Stimulated activated CD4-positive, alpha-beta T cell treated with anti-CD3 and anti-CD28 coated beads, Interleukin-1b, Interleukin-23, amount 100 ng/mL, for 24 hours (primary cell): ENCODE measurements at regions not wholly inside any gene's neighbourhood (a gene's known extent, or its start where the extent isn't known, plus 50 kb on each side); places are given as distances from the start of the nearest gene placed in this dataset.

Experiments used
- DNase-seq, 4 experiments: peaks; one replicate each; pipeline ENCODE4 v3.0.0-alpha.2; 2020; ENCODE audit warnings: low read depth in 4 of 4, low spot score in 1 of 4

- no peak for DNase-seq
These were observed 1268.1 kb upstream of the USP15 start for GRCh38 chr12:60992087-60992486.

- no peak for DNase-seq
These were observed 1264.9 kb upstream of the USP15 start for GRCh38 chr12:60995256-60995825.

GRCh38 chr12:60997869-60998378 is 1262.3 kb upstream of the USP15 start:
- no peak for DNase-seq

DNA sequence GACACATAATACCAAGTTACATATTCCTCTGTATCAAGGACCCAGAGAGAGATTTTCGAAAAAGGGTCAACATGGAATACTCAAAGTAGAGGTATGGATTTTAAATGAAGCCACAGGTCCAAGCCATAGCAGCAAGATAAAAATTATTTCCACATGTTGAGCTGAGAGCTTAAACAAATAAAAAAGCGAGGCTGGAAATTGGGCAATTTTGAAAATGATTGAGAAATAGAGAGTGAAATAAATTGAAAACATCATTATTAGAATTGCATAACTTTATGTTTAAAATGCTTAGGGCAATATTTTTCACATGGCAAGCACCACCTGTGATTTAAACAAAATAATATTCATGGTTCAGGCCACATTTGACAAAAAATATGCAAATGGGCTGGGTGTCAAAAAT is 1251.0 kb upstream of the USP15 start:
- no peak for DNase-seq

GRCh38 chr12:61011767-61012423 is 1248.3 kb upstream of the USP15 start:
- DNase-seq: no peak

DNA sequence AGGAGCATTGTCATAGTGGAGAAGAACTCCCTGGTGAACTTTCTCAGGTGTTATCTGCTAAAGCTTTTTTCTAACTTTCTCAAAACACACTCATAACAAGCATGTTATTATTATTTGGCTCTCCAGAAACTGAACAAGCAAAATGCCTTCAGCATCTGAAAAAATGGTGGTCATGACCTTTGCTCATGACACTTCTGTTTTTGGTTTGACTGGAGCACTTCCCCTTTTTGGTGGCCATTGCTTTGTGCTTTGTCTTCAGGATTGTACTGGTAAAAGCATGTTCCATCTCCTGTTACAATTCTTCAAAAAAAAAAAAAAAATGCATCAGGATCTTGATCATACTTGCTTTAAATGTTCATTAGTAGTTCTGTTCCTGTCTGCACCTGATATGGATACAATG is 1241.6 kb upstream of the USP15 start:
- DNase-seq: no peak

- DNase-seq: no peak
These were observed 1237.0 kb upstream of the USP15 start for GRCh38 chr12:61023231-61023630.

DNA sequence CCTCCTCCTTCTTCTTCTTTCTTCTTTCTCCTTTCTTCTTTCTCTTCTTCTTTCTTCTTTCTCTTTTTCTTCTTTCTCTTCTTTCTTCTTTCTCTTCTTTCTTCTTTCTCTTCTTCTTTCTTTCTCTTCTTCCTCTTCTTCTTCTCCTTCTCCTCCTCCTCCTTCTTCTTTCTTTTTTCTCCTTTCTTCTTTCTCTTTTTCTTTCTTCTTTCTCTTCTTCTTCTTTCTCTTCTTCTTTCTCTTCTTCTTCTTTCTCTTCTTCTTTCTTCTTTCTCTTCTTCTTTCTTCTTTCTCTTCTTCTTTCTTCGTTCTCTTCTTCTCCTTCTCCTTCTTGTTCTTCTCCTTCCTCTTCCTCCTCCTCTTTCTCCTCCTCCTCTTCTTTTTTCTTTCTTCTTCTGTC is 1230.7 kb upstream of the USP15 start:
- no peak for DNase-seq

GRCh38 chr12:61037792-61038191 is 1222.4 kb upstream of the USP15 start:
- DNase-seq: no peak

DNA sequence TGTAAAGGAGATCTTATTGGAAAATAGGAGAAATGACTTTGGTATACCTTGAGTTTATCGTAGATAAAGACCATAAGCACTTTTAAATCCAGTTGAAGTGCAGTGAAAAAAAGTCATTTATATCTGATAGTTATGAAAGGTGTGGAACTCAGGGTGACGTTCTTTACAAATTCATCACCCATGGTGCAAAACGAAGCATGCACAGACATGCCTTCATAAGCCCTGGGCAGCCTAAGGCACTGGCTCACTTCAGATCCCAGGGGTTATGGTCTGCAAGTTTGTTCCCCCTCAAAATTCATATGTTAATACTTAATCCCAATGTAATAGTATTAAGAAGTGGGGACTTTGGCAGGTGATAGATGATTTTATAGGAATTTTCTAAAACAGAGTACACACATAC is 1216.4 kb upstream of the USP15 start:
- DNase-seq: no peak

DNA sequence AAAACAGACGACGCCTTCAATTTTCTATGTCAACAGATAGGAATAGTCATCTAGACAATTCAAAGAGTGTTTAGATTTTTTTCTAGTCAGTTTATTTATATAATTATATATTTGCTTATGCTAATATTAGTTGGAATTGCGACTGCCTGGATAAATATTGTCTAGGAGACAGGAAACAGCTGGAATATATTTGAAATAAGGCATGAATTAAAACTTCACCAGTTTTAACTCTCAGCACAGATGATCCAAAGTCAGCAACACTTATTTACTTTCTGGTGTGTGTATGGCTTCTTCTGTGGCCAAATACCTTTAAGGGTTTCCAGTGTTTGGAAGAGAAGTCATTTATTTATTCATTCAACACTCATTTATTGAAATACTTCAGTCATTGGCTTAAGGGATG is 1215.4 kb upstream of the USP15 start:
- no peak for DNase-seq

GRCh38 chr12:61070640-61071414 is 1189.4 kb upstream of the USP15 start:
- DNase-seq: no peak

GRCh38 chr12:61072717-61073116 is 1187.5 kb upstream of the USP15 start:
- DNase-seq: no peak

GRCh38 chr12:61095111-61095510 is 1165.1 kb upstream of the USP15 start:
- no peak for DNase-seq

GRCh38 chr12:61098031-61098580 is 1162.1 kb upstream of the USP15 start:
- DNase-seq: no peak

- no peak for DNase-seq
These were observed 1153.1 kb upstream of the USP15 start for GRCh38 chr12:61107118-61107517.

DNA sequence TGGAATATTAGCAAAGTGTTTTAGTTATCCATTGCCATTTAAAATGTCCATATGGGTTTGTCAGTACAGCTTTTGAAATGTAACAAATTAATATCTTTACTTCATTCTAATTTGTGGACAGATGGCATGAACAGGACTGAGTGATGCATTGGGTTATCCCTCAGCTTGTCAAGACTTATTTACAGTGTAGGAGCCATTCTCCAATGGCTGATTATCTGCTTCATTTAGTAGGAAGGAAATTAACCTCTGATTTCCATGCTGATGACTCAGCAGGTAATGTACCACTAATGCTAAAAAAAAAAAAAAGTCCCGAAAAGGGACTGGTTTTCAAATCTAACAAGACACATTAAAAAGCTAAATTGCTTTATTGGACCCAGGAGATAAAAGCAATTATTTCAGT is 1149.0 kb upstream of the USP15 start:
- DNase-seq: no peak

GRCh38 chr12:61137677-61138414 is 1122.4 kb upstream of the USP15 start:
- no peak for DNase-seq

GRCh38 chr12:61138415-61138759 is 1121.8 kb upstream of the USP15 start:
- no peak for DNase-seq

DNA sequence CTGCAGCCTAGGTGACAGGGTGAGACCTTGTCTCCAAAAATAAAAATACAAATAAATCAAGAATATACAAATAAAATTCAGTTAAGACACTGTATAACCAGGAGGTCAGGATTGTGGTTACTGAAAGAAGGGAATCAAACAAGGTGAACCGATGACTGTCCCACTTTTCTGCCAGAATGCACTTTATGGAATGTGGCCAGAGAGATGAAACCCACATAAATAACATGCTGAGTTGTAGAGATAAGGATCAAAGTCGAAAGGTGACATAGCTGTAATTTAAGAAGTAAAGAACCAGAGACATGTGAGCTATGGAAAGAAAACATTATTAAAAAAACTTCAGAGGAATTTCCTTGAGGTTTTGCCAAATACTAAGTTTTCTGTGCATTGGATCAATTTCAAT is 1098.2 kb upstream of the USP15 start:
- DNase-seq: no peak

GRCh38 chr12:61188801-61189595 is 1071.2 kb upstream of the USP15 start:
- DNase-seq: no peak
